Vagina (tissue), 2 donors: ENCODE measurements at regions not wholly inside any gene's neighbourhood (a gene's known extent, or its start where the extent isn't known, plus 50 kb on each side); places are given as distances from the start of the nearest gene placed in this dataset.
A peak's percentile ranks its signal among the peaks of the same experiment; 100 is the strongest.

Source experiments
- DNase-seq, 2 donors: peaks; one replicate each; pipeline ENCODE4 v3.0.0-alpha.2; 2017; ENCODE audit errors: extremely low spot score in 2 of 2
- H3K27ac ChIP-seq: fragments of 200-600 bp; sonication (generic); one replicate; pipeline ENCODE4 v1.5.1; 2019
- H3K27me3 ChIP-seq: fragments of 200-600 bp; sonication (generic); one replicate; pipeline ENCODE4 v1.5.1; 2019
- H3K36me3 ChIP-seq, 2 donors: fragments of 200-600 bp; sonication (generic); one replicate each; pipeline ENCODE4 v1.5.1; 2017 to 2019
- H3K4me1 ChIP-seq: fragments of 200-600 bp; sonication (generic); one replicate; pipeline ENCODE4 v1.5.1; 2019
- H3K4me3 ChIP-seq, 2 donors: fragments of 200-600 bp; sonication (generic); 1 replicate in 1 of 2; 2 replicates in 1 of 2; pipeline ENCODE4 v1.5.1; 2016 to 2019
- H3K9me3 ChIP-seq: fragments of 200-600 bp; sonication (generic); one replicate; pipeline ENCODE4 v1.5.1; 2019
- POLR2A ChIP-seq, 2 donors: fragments of 450-650 bp; IDR thresholded peaks; one replicate each; pipeline ENCODE4 v1.6.1; 2017; ENCODE audit warnings: antibody characterized with exemption in 2 of 2, mild to moderate bottlenecking in 2 of 2, moderate library complexity in 2 of 2
- POLR2AphosphoS5 ChIP-seq, 2 donors: sonication (generic); formaldehyde crosslinking; IDR thresholded peaks; one replicate each; pipeline ENCODE4 v1.9.0; 2017; ENCODE audit warnings: antibody characterized with exemption in 2 of 2, mild to moderate bottlenecking in 2 of 2, low read depth in 1 of 2; ENCODE audit not compliant: insufficient read depth in 1 of 2
- intact Hi-C: fragments of 100-400 bp; cut with DNase I; formaldehyde crosslinking; loops from one replicate; pipeline ENCODE4 v1.15.1; 2023
- TF ChIP-seq, protein P1 (sequence below), 3 experiments: fragments of 450-650 bp in 2 of 3; fragments of 200-600 bp in 1 of 3; sonication (generic) in 1 of 3; IDR thresholded peaks; one replicate each; pipeline ENCODE4 v1.5.1; 2017 to 2019; ENCODE audit warnings: antibody characterized with exemption in 3 of 3, mild to moderate bottlenecking in 2 of 3, moderate library complexity in 2 of 3

DNA sequence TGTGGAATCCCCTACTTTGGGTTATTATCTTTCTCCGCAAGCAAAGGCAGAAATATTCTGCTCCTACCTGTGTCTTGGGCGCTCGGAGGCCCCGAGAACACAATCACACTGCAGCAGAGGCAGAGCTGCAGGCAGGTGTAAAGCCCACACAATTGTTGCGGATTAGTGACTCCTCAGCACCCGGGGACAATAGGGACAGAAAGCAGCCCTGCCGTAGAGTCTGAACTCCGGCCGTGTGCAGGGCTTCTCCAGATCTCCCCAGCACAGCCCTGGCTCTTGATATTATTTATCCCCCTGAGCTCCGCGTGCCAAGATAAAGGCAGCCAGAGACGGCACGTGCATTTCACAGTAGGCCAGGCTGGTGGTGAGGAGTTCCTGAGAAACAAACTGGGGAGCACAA lies 229.2 kb downstream of the EN1 start:
- no peaks in the 10 kb centered on the region for H3K27me3 ChIP-seq
- no peak overlapping the region for H3K27ac ChIP-seq
- no peaks in the 10 kb centered on the region for H3K4me1 ChIP-seq
- TF ChIP-seq POLR2A (IDR thresholded peaks at IDR 0.05) (no peak), POLR2AphosphoS5 (IDR thresholded peaks at IDR 0.05; ENCODE audit: insufficient read depth in 1 of 2, low read depth in 1 of 2) (no peak)
- TF ChIP-seq, protein P1, sequence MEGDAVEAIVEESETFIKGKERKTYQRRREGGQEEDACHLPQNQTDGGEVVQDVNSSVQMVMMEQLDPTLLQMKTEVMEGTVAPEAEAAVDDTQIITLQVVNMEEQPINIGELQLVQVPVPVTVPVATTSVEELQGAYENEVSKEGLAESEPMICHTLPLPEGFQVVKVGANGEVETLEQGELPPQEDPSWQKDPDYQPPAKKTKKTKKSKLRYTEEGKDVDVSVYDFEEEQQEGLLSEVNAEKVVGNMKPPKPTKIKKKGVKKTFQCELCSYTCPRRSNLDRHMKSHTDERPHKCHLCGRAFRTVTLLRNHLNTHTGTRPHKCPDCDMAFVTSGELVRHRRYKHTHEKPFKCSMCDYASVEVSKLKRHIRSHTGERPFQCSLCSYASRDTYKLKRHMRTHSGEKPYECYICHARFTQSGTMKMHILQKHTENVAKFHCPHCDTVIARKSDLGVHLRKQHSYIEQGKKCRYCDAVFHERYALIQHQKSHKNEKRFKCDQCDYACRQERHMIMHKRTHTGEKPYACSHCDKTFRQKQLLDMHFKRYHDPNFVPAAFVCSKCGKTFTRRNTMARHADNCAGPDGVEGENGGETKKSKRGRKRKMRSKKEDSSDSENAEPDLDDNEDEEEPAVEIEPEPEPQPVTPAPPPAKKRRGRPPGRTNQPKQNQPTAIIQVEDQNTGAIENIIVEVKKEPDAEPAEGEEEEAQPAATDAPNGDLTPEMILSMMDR (IDR thresholded peaks at IDR 0.05): no peak
- no peak for DNase-seq
- intact Hi-C loops: loop anchor here (10.0 kb wide), 1 partner anchor 1093 kb away; no protein-coding TSS in a partner anchor
- H3K4me3 ChIP-seq: no peak overlapping the region
- H3K9me3 ChIP-seq: no peaks in the 10 kb centered on the region
- H3K36me3 ChIP-seq: no peaks in the 10 kb centered on the region

DNA sequence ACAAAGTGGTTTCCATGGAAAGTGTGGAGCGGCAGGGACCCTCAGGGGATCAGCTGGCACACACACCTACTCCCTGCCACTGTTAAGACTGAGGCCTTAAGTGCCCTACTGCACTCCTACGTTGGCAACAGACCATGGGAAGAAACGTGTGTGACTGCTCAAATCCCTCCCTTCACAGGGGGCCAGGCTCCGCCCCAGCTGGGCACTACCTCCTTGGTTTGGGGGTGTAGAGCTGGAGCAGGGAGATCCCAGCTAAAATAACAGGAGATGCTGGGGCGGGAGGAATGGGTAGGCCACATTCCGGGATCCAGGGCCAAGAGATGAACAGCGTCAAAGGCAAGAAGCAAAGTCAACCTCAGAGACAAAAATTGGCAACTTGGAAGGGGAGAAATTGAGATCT lies 231.0 kb downstream of the EN1 start:
- intact Hi-C loops: loop anchor here (10.0 kb wide), 1 partner anchor 1092 kb away; no protein-coding TSS in a partner anchor
- H3K27me3 ChIP-seq: no peaks in the 10 kb centered on the region
- no peaks in the 10 kb centered on the region for H3K4me1 ChIP-seq
- no peaks in the 10 kb centered on the region for H3K36me3 ChIP-seq
- no peak overlapping the region for H3K27ac ChIP-seq
- H3K4me3 ChIP-seq: no peak overlapping the region
- TF ChIP-seq POLR2AphosphoS5 (IDR thresholded peaks at IDR 0.05; ENCODE audit: insufficient read depth in 1 of 2, low read depth in 1 of 2) (no peak), POLR2A (IDR thresholded peaks at IDR 0.05) (no peak)
- TF ChIP-seq, protein P1 (IDR thresholded peaks at IDR 0.05): no peak
- DNase-seq: peak in 1 of 2 donors; percentile 67
- no peaks in the 10 kb centered on the region for H3K9me3 ChIP-seq

DNA sequence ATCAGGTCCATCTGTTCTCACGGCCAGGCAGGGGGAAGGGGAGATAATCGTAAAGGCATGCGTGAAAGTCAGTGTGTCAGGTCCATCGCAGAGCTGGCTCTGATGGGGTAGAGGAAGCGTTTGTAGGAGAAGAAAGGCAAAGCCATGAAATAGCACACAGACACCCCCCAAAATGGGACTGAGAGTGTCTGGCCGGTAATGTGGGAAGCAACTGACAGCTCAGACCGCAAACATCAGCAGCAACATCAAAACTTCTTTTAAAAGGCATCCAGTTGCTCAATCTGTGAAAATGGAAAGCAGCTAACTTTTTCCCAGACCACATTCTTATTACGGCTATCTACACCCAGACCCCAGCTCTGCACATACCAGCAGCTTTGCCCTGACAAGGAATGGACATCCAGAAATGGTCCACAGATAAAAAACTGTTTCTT lies 232.6 kb downstream of the EN1 start:
- no peaks in the 10 kb centered on the region for H3K9me3 ChIP-seq
- no peaks in the 10 kb centered on the region for H3K36me3 ChIP-seq
- peak in 1 of 2 donors; percentile 46 for DNase-seq
- TF ChIP-seq, protein P1 (IDR thresholded peaks at IDR 0.05): no peak
- TF ChIP-seq POLR2A (IDR thresholded peaks at IDR 0.05) (no peak), POLR2AphosphoS5 (IDR thresholded peaks at IDR 0.05; ENCODE audit: insufficient read depth in 1 of 2, low read depth in 1 of 2) (no peak)
- intact Hi-C loops: loop anchor here (10.0 kb wide), 1 partner anchor 1090 kb away; no protein-coding TSS in a partner anchor
- no peak overlapping the region for H3K27ac ChIP-seq
- no peak overlapping the region for H3K4me3 ChIP-seq
- H3K27me3 ChIP-seq: no peaks in the 10 kb centered on the region
- H3K4me1 ChIP-seq: no peaks in the 10 kb centered on the region

DNA sequence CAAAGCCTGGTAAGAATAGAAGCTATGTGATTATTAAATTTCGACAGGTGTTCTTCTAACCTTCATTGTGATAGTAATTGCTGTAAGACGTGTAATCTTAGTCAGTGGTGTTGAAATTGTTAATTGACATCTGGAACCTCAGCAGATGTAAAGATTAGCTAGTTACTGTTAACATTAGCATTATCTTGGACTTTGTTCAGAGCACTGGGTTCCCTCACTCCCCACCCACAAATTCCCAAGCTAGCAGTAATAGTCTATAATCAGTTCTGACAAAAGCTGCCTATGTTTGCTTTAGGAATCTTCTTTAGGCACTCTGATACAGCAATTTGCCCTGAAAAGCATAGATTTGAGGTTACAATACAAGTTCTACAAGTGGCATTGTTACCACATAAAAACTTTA lies 233.7 kb downstream of the EN1 start:
- no peak for DNase-seq
- no peaks in the 10 kb centered on the region for H3K27me3 ChIP-seq
- no peaks in the 10 kb centered on the region for H3K4me1 ChIP-seq
- no peak overlapping the region for H3K4me3 ChIP-seq
- H3K27ac ChIP-seq: no peak overlapping the region
- H3K36me3 ChIP-seq: no peaks in the 10 kb centered on the region
- no peaks in the 10 kb centered on the region for H3K9me3 ChIP-seq
- intact Hi-C loops: loop anchor here (10.0 kb wide), 1 partner anchor 1089 kb away; no protein-coding TSS in a partner anchor
- TF ChIP-seq, protein P1 (IDR thresholded peaks at IDR 0.05): no peak
- TF ChIP-seq POLR2A (IDR thresholded peaks at IDR 0.05): no peak
- TF ChIP-seq POLR2AphosphoS5 (IDR thresholded peaks at IDR 0.05; ENCODE audit: insufficient read depth in 1 of 2, low read depth in 1 of 2): no peak

DNA sequence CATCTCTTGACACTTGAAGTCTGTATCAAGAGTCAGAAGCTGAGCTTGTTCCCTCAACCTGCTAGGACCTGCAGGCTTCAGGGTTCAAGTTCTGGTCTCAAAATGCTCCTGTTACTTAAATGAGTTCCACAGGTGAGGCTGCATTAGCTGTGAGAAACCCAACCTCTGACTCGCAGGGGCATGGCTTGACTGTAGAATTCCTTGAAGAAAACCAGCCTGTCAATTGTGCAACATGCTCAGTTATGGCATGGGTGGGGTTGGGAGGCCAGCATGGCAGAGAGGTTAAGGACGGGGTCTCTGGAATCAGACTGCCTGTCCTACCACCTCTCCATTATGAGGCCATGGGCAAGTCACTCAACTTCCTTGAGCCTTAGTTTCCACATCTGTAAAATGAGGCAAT lies 235.8 kb downstream of the EN1 start:
- peak in 1 of 2 donors; percentile 31 for DNase-seq
- intact Hi-C loops: loop anchor here (10.0 kb wide), 1 partner anchor 1087 kb away; no protein-coding TSS in a partner anchor
- no peaks in the 10 kb centered on the region for H3K9me3 ChIP-seq

More for the DNA sequence above, 235.8 kb downstream of the EN1 start:
- no peaks in the 10 kb centered on the region for H3K36me3 ChIP-seq
- H3K4me3 ChIP-seq: no peak overlapping the region
- no peak overlapping the region for H3K27ac ChIP-seq
- TF ChIP-seq, protein P1 (IDR thresholded peaks at IDR 0.05): no peak
- TF ChIP-seq POLR2AphosphoS5 (IDR thresholded peaks at IDR 0.05; ENCODE audit: insufficient read depth in 1 of 2, low read depth in 1 of 2) (no peak), POLR2A (IDR thresholded peaks at IDR 0.05) (no peak)
- no peaks in the 10 kb centered on the region for H3K27me3 ChIP-seq
- no peaks in the 10 kb centered on the region for H3K4me1 ChIP-seq
